NT2/D1 (cell line): ENCODE measurements at regions not wholly inside any gene's neighbourhood (a gene's known extent, or its start where the extent isn't known, plus 50 kb on each side); places are given as distances from the start of the nearest gene placed in this dataset.
A peak's percentile ranks its signal among the peaks of the same experiment; 100 is the strongest.
"Not testable (repeated sequence)": the region's sequence is repeated elsewhere in the genome, so short reads cannot be mapped to it uniquely, and the experiment has no call there.

Source experiments
- DNase-seq: peaks from one replicate; pipeline ENCODE4 v3.0.0-alpha.2; 2011; ENCODE audit warnings: low read depth, low spot score
- H3K27me3 ChIP-seq: 2 replicates; pipeline ENCODE4 v1.6.0; 2011; ENCODE audit warnings: mild to moderate bottlenecking; ENCODE audit not compliant: insufficient read length, insufficient read depth
- H3K36me3 ChIP-seq: 2 replicates; pipeline ENCODE4 v1.6.1; 2011; ENCODE audit warnings: mild to moderate bottlenecking, low read length, mixed read lengths; ENCODE audit not compliant: insufficient read depth, insufficient read length
- H3K4me1 ChIP-seq: 2 replicates; pipeline ENCODE4 v1.5.1; 2011; ENCODE audit not compliant: insufficient read depth, insufficient read length
- H3K4me3 ChIP-seq: 2 replicates; pipeline ENCODE4 v1.5.1; 2011; ENCODE audit warnings: low read depth; ENCODE audit not compliant: insufficient read length
- H3K9ac ChIP-seq: 2 replicates; pipeline ENCODE4 v1.6.0; 2011; ENCODE audit warnings: low read depth; ENCODE audit not compliant: insufficient read length
- H3K9me3 ChIP-seq: 2 replicates; pipeline ENCODE4 v1.5.1; 2011; ENCODE audit warnings: mild to moderate bottlenecking, low read length; ENCODE audit not compliant: insufficient read depth
- SUZ12 ChIP-seq: IDR thresholded peaks from 2 replicates; pipeline ENCODE4 v1.6.1; 2011; ENCODE audit not compliant: insufficient read length, insufficient read depth; ENCODE audit errors: extremely low read depth
- YY1 ChIP-seq: IDR thresholded peaks from 2 replicates; pipeline ENCODE4 v1.6.1; 2011; ENCODE audit not compliant: insufficient read length, insufficient read depth
- ZNF274 ChIP-seq: IDR thresholded peaks from 2 replicates; pipeline ENCODE4 v1.6.1; 2011; ENCODE audit warnings: mild to moderate bottlenecking, low read depth, low read length

DNA sequence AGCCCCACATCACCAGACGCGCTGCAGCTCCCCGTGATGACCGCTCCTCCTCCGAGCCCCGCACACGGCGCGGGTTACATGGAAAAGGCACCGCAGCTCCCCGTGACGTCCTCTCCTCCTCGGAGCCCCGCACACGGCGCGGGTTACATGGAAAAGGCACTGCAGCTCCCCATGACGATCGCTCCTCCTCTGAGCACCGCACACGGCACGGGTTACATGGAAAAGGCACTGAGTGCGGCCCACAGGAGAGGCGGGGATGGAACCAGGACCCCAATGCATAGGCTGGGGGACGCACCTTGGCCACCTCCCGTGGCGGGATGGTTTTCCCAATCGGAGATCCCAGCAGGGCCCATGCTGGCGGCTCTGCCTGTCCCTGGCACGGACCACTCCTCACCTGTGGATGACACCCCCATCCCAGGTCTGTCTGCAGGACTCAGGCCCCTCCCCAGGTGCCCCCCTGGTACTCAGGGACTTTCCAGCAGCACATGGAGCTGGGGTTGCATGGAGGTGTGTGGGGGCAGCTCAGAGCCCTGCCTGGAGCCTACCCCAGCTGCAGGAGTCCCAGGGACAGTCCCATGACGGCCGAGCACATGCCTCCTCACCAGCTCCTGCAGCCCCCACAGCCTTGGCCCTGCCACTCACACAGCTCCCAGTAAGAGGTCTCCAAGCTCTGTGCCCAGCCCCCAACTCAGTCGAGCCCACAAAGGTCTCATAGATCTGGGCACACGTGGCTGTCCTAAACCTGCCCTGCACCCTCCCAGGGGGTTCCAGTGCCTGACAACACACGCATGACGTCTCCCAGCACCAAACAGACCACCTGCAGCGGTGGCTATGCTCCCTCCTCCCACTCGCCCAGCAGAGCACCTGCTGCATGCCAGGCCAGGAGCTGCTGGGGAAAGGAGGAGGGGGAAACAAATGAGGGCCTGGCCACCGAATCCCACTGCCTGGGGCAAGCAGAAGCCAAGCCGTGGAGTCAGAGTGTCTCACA lies 166.6 kb downstream of the BRD1 start:
- H3K9ac ChIP-seq, result no peak overlapping the region
- no peak overlapping the region for H3K4me3 ChIP-seq
- peaks cover 22% of the 10 kb centered on the region for H3K27me3 ChIP-seq

DNA sequence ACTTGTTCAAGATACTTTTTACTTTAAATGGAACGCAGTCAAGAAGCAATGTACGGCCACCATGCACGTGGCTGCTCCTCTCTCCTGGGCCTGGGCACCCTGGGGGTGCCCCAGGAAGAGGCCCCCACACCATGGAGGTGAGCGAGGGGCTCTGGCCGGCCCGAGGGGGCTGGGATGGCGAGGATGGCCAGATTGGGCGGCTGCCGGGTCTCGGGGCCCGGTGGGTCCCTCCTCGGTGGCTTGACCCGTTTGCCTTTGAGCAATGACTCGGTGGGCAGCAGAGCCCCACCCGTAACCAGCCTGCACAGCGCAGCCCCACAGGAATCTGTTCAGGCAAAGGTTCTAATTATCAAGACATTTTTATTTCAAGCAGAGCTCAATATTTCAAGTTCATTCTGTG lies 167.4 kb downstream of the BRD1 start:
- Histone ChIP-seq H3K9ac (no peak overlapping the region), H3K4me1 (peaks cover 15% of the 10 kb centered on the region), H3K27me3 (peaks cover 30% of the 10 kb centered on the region), H3K36me3 (no peaks in the 10 kb centered on the region), H3K4me3 (no peak overlapping the region), H3K9me3 (no peaks in the 10 kb centered on the region)
- TF ChIP-seq SUZ12, result no peak
- TF ChIP-seq ZNF274, result no peak
- no peak for DNase-seq

More for the DNA sequence above, 166.6 kb downstream of the BRD1 start:
- Histone ChIP-seq H3K36me3 (no peaks in the 10 kb centered on the region), H3K9me3 (no peaks in the 10 kb centered on the region), H3K4me1 (peaks cover 14% of the 10 kb centered on the region)
- TF ChIP-seq SUZ12, result no peak
- TF ChIP-seq YY1, result no peak
- TF ChIP-seq ZNF274, result no peak
- no peak for DNase-seq

DNA sequence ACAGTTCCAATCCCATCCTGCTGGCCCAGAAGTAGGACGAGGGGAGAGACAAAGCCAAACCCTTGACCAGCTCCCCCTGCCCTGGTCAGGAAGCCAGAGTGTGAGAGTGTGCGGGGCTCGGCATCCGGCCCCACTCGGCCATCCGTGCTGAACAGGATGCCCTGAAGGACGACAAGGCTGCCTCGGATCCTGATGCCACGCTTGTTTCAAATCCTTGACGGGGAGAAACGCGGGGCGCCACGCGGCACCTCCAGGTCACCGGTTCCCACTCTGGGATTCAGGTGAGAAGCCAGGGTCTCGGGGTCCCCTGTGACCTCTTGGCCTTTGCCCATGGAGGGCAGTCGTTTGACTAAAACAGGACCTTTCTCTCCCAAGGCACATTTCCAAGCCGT lies 167.8 kb downstream of the BRD1 start:
- Histone ChIP-seq H3K9me3 (no peaks in the 10 kb centered on the region), H3K4me3 (no peak overlapping the region), H3K27me3 (peaks cover 34% of the 10 kb centered on the region), H3K36me3 (no peaks in the 10 kb centered on the region), H3K9ac (no peak overlapping the region), H3K4me1 (peaks cover 16% of the 10 kb centered on the region)
- no peak for TF ChIP-seq ZNF274
- TF ChIP-seq SUZ12, result no peak
- TF ChIP-seq YY1, result no peak
- no peak for DNase-seq

DNA sequence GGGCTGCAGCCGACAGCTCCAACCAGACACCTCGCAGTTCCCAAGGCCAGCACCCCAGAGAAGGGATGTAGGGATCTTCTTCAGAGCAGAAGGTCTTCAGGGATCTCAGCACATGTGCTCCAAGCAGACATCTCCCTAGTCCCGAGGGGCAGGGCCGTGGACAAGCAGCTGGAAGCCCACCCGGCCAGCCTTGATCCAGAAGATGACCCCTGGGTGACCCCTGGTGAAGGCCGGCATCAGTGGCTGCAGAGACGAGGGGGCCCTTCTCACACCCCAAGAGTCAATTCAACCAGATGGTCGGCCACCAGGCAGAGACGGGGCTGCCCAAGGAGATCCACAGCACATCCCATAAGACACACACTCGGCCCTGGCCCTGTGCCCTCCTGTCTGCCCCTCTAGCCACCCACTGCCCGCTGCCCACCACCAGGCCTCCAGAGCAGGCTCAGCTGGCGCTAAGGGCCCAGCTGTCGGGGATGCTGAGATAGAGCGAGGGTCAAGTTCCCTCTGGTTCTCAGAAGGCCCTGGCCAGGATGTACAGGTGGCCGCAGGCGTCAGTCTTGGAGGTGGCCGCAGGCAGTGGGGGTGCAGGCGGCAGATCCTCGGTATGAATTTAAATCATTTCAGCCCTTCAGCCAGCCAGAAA lies 168.3 kb downstream of the BRD1 start:
- H3K36me3 ChIP-seq, result no peaks in the 10 kb centered on the region
- DNase-seq, result no peak
- no peak overlapping the region for H3K4me3 ChIP-seq
- no peaks in the 10 kb centered on the region for H3K9me3 ChIP-seq
- peaks cover 16% of the 10 kb centered on the region for H3K4me1 ChIP-seq
- no peak for TF ChIP-seq SUZ12
- no peak for TF ChIP-seq ZNF274
- no peak for TF ChIP-seq YY1
- H3K9ac ChIP-seq, result no peak overlapping the region
- peaks cover 37% of the 10 kb centered on the region for H3K27me3 ChIP-seq

DNA sequence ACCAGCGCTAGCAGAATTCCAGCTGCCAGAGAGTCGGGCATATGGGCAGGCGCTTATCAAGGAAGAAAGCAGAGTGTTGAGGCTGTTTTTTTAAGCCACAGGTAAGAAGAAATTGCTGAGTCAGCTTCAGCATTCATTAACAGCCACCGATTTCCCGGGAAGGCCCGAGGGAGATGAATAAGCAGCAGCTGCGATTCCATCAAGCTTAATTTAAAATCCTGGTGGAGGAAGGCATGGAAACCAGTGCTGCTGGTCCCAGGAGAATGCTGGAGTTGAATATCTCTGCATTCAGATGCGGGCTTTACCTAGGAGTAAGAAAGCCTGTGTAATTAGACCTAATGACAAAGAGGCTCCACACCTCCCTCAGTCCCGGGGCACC lies 168.8 kb downstream of the BRD1 start:
- H3K4me3 ChIP-seq, result no peak overlapping the region
- H3K27me3 ChIP-seq, result peaks cover 39% of the 10 kb centered on the region
- no peak overlapping the region for H3K9ac ChIP-seq
- H3K36me3 ChIP-seq, result no peaks in the 10 kb centered on the region
- H3K4me1 ChIP-seq, result peaks cover 16% of the 10 kb centered on the region
- TF ChIP-seq ZNF274 (no peak), SUZ12 (no peak), YY1 (no peak)
- H3K9me3 ChIP-seq, result no peaks in the 10 kb centered on the region
- DNase-seq, result peak; percentile 28

DNA sequence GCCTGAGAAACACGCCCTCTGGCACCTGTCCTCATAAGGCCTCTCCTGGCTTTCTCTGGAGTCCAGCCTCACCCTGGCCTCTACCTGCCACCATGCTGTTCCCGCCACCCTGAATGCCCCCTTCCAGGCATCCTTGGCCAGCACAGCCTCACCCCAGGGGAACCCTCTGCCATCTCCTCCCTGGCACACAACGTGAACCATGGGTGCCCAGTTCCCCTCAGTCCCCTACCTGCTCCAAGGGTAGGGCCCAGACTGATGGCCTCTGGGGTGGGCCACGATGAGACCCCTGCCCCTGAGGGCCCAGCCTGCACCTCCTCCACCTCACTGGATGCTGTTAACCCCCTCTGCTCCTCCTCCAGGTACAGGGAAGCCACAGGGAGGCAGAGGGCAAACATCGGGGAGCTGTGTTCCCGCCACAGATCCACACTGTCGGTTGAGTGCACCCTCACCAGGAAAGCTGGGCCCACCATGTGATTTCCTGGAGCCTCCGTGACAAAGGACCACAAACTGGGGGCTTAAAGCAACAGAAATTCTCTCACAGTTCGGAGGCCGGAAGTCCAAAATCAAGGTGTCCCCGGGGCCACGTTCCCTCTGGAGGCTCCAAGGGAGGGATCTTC lies 169.6 kb downstream of the BRD1 start:
- Histone ChIP-seq H3K4me3 (no peak overlapping the region), H3K36me3 (no peaks in the 10 kb centered on the region), H3K27me3 (peaks cover 35% of the 10 kb centered on the region), H3K9ac (no peak overlapping the region), H3K4me1 (peaks cover 16% of the 10 kb centered on the region), H3K9me3 (no peaks in the 10 kb centered on the region)
- TF ChIP-seq ZNF274, result no peak
- TF ChIP-seq SUZ12, result no peak
- no peak for TF ChIP-seq YY1
- DNase-seq, result no peak

DNA sequence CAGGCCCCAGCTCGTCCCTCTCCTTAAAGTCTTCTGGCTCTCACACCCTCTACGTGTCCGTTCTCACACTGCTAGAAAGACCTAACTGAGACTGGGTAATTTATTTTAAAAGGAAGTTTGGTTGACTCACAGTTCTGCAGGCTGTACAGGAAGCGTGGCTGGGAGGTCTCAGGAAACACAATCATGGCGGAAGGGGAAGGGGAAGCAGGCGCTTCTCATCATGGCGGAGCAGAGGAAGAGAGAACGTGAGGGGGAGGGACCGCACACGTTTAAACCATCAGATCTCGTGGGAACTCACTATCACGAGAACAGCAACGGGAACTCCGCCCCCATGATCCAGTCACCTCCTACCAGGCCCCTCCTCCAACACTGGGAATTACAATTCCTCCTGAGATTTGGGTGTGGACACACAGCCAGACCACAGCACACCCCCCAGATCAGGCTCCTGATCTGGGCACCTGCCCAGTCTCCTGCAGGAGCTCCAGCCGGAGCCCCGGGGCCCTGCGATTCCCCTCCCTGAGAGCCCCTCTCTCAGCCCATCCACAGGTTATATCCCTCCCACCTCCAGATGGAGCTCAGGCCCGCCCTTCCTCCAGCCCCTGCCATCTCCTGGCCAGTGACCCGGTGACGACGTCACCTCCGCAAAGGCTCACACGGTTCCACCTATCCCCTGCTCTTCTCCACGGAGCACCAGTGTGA lies 170.2 kb downstream of the BRD1 start:
- Histone ChIP-seq H3K27me3 (peaks cover 33% of the 10 kb centered on the region), H3K9me3 (no peaks in the 10 kb centered on the region)
- no peak for TF ChIP-seq SUZ12
- TF ChIP-seq ZNF274, result no peak
- no peak for TF ChIP-seq YY1

DNA sequence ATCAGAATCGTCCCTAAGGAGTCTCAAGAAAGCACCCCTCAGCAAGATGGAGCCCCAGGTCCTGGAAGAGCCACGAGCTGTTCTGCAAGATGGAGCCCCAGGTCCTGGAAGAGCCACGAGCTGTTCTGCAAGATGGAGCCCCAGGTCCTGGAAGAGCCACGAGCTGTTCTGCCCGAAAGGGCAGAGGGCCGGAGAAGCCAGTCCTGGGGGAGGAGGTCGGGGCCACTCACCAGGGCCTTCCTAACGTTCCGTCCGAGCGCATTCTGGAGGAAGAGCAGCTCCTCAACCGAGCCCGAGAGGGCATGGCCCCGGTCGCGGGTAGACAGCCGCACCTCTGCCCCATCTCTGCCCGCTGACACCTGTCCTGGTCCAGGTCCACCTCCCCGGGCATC lies 170.8 kb downstream of the BRD1 start:
- H3K4me3 ChIP-seq, H3K9ac ChIP-seq, H3K36me3 ChIP-seq, H3K9me3 ChIP-seq, DNase-seq: not testable (repeated sequence)
- Histone ChIP-seq H3K4me1 (peaks cover 16% of the 10 kb centered on the region), H3K27me3 (peaks cover 33% of the 10 kb centered on the region)

More for the DNA sequence above, 170.2 kb downstream of the BRD1 start:
- no peaks in the 10 kb centered on the region for H3K36me3 ChIP-seq
- DNase-seq, result no peak
- no peak overlapping the region for H3K9ac ChIP-seq
- H3K4me1 ChIP-seq, result peaks cover 16% of the 10 kb centered on the region
- no peak overlapping the region for H3K4me3 ChIP-seq
